ENCODE measurements at regions not wholly inside any gene's neighbourhood (a gene's known extent, or its start where the extent isn't known, plus 50 kb on each side); places are given as distances from the start of the nearest gene placed in this dataset.

GRCh38 chr20:52585333-52585732 is 386.8 kb upstream of the TSHZ2 start:
- ChIA-PET CTCF (no interaction called here), POLR2A (no interaction called here)
- H3K4me3 ChIP-seq (ENCODE audit: low read depth, low read length): no peak overlapping the region
- TF ChIP-seq CTCF (IDR thresholded peaks at IDR 0.05; ENCODE audit: insufficient read depth, low read length, missing control alignments): no peak
- no peak for DNase-seq (ENCODE audit: low read depth, low spot score)

GRCh38 chr20:52578559-52578958 is 387.0 kb upstream of the ZFP64 start:
- CTCF ChIA-PET: no interaction called here
- TF ChIP-seq CTCF (IDR thresholded peaks at IDR 0.05; ENCODE audit: insufficient read depth, low read length, missing control alignments): no peak
- DNase-seq (ENCODE audit: low read depth, low spot score): no peak
- no peak overlapping the region for H3K4me3 ChIP-seq (ENCODE audit: low read depth, low read length)
- POLR2A ChIA-PET: no interaction called here

GRCh38 chr20:52577696-52578095 is 386.1 kb upstream of the ZFP64 start:
- no peak for DNase-seq (ENCODE audit: low read depth, low spot score)
- no peak for TF ChIP-seq CTCF (IDR thresholded peaks at IDR 0.05; ENCODE audit: insufficient read depth, low read length, missing control alignments)
- no peak overlapping the region for H3K4me3 ChIP-seq (ENCODE audit: low read depth, low read length)
- CTCF ChIA-PET: no interaction called here
- POLR2A ChIA-PET: no interaction called here

- POLR2A ChIA-PET: no interaction called here
- no peak for TF ChIP-seq CTCF (IDR thresholded peaks at IDR 0.05; ENCODE audit: insufficient read depth, low read length, missing control alignments)
- DNase-seq (ENCODE audit: low read depth, low spot score): no peak
- CTCF ChIA-PET: no interaction called here
- no peak overlapping the region for H3K4me3 ChIP-seq (ENCODE audit: low read depth, low read length)
These were observed 381.1 kb upstream of the ZFP64 start for GRCh38 chr20:52572687-52573086.

- no peak for TF ChIP-seq CTCF (IDR thresholded peaks at IDR 0.05; ENCODE audit: insufficient read depth, low read length, missing control alignments)
- CTCF ChIA-PET: no interaction called here
- POLR2A ChIA-PET: no interaction called here
- H3K4me3 ChIP-seq (ENCODE audit: low read depth, low read length): no peak overlapping the region
- no peak for DNase-seq (ENCODE audit: low read depth, low spot score)
These were observed 377.6 kb upstream of the ZFP64 start for GRCh38 chr20:52569201-52569600.

- POLR2A ChIA-PET: no interaction called here
- CTCF ChIA-PET: interaction anchor here (1.5 kb wide), 1 partner anchor 252 kb away, joined by 3 read pairs; no protein-coding TSS in a partner anchor
- TF ChIP-seq CTCF (IDR thresholded peaks at IDR 0.05; ENCODE audit: insufficient read depth, low read length, missing control alignments): no peak
- no peak overlapping the region for H3K4me3 ChIP-seq (ENCODE audit: low read depth, low read length)
- no peak for DNase-seq (ENCODE audit: low read depth, low spot score)
These were observed 374.0 kb upstream of the ZFP64 start for GRCh38 chr20:52565614-52566013.
